ENCODE measurements at regions not wholly inside any gene's neighbourhood (a gene's known extent, or its start where the extent isn't known, plus 50 kb on each side); places are given as distances from the start of the nearest gene placed in this dataset.

GRCh38 chr13:53151336-53152056 is 122.9 kb downstream of the OLFM4 start:
- TF ChIP-seq POLR2A (IDR thresholded peaks at IDR 0.05), result no peak
- TF ChIP-seq, protein P1, sequence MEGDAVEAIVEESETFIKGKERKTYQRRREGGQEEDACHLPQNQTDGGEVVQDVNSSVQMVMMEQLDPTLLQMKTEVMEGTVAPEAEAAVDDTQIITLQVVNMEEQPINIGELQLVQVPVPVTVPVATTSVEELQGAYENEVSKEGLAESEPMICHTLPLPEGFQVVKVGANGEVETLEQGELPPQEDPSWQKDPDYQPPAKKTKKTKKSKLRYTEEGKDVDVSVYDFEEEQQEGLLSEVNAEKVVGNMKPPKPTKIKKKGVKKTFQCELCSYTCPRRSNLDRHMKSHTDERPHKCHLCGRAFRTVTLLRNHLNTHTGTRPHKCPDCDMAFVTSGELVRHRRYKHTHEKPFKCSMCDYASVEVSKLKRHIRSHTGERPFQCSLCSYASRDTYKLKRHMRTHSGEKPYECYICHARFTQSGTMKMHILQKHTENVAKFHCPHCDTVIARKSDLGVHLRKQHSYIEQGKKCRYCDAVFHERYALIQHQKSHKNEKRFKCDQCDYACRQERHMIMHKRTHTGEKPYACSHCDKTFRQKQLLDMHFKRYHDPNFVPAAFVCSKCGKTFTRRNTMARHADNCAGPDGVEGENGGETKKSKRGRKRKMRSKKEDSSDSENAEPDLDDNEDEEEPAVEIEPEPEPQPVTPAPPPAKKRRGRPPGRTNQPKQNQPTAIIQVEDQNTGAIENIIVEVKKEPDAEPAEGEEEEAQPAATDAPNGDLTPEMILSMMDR (IDR thresholded peaks at IDR 0.05), result peak in 5 of 6 experiments; percentile 39 to 70 (median 59)

Measured in esophagus squamous epithelium (tissue), 4 donors.